ENCODE measurements at regions not wholly inside any gene's neighbourhood (a gene's known extent, or its start where the extent isn't known, plus 50 kb on each side); places are given as distances from the start of the nearest gene placed in this dataset.

GRCh38 chr7:1286946-1287645 lies 54.4 kb downstream of the UNCX start:
- no peak for DNase-seq

- no peak for DNase-seq
Observed at GRCh38 chr7:1287752-1288201, 55.1 kb downstream of the UNCX start.

DNA sequence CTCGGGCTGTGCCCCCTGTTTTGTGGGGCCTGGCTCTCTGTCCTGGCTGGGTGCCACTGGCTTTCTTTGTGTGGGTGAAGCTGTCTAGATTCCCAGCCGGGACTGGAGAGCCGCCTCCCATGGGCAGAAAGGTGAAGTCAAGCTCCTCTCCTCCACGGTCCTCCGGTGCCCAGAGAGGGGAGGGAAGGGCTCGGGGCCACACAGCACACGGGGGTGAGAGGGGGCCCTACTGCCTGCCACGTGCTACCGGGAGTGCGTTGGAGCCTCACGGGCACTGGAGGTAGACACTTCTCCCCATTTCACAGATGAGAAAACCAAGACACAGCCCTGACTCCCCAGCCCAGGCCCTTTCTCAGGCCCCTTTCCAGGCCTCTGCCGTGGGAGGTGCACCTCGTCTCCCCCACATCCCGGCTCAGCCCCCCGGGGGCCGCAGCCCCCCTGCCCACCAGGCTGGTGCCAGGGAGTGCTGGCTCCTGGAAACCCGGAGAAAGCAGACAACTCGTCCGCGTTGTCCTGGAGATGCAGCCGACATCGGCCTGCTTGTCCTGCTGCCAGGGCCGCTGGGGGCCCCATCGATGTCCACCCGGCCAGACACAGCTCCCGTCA lies 55.8 kb downstream of the UNCX start:
- no peak for DNase-seq

DNA sequence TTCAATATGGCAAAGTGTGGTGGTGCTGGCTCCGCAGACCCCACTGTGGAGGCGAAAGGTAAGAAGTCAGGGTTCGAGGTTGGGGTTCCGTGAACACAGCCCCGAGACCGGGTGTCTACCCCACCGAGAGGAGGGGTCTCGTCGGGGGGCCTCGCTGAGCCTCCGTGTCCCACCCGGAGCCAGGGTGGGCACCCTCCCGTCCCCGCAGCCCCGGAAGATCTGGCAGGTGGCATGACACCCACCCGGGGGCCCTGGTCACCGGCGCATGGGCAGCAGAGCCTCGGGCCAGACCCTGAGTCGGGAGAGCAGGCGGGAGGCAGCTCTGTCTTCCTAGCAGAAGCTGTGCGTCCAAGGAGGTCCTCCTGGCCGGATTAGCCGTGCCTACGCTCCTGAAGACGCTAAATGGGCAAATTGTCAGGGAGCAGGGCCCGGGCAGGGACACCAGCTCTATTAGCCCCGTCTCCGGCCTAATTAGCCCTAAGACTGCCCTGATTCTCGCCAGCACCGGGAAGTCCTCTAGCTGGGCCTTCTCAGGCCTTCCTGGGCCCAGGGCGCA lies 56.4 kb downstream of the UNCX start:
- no peak for DNase-seq

DNA sequence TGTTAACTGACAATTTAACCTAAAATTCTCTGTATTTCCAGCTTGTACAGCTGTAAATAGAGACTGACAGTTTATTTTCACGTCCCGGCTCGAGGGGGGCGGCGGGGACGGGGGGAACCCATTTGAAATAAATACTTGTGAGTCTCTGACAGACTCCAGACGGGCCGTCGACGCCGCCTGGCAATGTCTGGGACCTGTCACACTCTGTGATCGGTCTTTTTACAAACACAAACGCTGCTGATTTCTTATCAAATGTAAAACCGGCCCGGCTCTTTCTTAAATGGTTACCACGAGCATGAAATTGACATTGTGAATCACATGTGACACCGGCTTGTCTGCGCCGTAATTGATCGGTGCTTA lies 57.0 kb downstream of the UNCX start:
- DNase-seq: no peak

DNA sequence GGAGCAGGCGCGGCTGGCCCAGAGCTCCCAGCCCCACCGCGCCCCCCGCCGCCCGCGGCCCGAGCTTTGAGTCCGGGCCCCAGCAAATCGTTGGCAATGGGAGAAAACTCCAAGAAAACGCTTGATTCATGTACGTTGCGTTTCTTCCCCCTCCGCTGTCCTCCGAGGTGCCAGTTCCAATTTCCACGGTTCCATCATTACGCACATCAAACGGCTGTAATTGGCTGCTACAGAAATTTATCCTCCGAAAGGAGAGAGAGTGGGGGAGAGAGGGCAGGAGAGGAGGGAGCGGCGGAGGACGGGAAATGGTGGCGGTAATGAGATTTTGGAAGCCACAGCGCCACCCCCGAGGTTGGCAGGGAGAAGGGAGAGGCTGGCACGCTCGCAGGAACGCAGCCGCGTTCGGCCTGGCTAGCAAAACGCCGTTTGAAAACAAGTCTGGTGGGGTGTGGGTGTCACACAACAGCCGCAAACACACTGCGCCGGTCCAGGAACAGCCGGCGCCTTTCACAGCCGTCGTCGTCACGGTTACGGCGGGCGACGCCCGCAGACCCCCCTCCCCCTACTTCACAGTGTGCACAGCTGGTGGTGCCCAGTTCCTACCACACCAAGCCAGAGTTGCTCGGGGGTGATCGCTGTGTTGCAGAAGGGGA lies 57.5 kb downstream of the UNCX start:
- peak; percentile 29 for DNase-seq

DNA sequence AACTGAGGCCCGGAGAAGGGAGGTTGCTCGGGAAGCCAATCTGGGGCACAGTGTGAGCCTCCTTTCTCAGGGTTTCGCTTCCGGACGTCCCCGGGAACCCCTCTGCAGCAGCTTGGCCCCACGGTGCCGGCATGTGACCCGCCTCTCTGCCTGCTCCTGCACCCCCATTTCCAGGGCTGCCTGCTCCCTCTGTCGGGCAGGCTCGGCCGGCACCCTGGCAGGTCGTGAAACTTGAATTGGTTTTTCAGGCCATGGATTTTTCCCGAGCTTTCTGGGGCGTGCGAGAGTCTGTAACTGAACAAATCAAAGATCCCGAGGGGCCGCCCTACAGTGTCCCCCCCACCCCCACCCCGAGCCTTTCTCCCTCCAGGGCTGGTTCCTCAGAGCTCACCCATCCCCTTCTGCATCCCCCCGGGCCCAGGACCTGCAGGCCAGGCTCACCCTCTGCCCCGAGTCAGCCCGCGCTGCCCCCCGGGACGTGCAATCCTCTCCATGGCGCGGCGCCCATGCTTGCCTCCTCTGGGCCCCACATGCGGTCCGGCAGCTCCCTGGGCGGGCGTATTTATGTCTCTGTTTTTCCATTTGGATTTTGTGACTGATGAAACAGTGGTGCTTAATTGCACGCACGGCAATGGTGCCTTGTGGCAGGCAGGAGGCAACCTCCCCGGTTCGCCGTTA lies 58.1 kb downstream of the UNCX start:
- DNase-seq: no peak

DNA sequence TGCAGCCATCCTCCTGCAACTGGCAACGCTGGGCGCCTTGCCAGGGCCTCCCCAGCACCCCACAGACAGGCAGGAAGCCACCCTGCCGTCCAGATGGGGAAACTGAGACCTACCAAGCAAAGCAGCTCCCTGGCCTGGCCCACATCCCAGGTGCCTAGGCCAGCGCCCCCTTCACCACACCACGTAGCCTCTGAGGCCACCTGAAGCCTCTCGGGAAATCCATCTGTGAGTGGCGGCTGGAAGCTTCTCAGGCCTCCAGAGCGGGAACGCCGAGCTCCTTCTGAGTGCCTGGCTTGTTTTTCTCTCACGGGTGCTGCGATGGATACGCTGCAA lies 58.7 kb downstream of the UNCX start:
- DNase-seq: no peak

DNA sequence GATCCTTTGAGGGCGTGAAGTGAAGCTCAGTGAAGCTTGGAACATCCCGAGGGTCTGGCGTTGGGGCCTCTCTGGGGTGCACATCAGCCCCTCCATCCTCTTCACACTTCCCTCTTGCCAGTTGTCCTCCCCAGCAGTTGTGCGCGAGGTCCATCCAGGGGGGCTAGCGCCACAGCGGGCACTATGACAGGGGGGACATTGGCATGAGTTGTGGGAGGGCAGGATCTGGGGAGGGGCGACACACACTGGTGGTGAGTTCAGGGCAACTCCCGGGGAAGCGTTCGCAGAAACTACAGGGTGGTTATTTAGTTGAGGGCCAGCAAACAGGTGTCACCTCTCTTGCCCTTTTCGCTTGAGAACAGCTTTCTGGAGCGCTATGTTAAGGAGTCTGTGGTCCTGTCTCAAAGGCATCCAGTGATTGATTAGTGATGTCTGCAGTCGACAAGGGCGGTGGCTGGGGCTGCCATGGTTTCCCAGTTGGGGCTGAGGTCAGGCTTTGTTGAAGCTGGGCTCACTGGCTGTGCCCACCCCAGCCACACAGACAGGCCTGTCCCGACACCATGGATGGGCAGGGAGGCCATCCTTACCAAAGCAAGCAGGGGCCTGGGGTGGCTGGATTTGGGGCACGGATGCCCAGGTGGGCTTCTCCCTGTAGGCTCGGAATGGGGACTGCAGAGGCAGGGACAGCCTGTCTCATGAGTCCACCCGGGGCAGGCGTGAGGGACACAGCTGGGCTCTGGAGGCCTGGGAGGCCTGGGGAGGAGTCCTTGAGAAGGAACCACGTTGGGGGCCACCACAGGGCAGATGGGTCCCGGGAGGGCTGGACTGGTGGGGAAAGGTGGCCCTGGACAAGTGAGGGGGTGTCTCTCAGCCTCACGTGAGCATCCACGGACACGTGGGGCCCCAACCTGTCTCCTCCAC lies 59.4 kb downstream of the UNCX start:
- no peak for DNase-seq

- DNase-seq: no peak
Observed at GRCh38 chr7:1292972-1293830, 60.5 kb downstream of the UNCX start.

GRCh38 chr7:1293950-1294411 lies 61.3 kb downstream of the UNCX start:
- no peak for DNase-seq

DNA sequence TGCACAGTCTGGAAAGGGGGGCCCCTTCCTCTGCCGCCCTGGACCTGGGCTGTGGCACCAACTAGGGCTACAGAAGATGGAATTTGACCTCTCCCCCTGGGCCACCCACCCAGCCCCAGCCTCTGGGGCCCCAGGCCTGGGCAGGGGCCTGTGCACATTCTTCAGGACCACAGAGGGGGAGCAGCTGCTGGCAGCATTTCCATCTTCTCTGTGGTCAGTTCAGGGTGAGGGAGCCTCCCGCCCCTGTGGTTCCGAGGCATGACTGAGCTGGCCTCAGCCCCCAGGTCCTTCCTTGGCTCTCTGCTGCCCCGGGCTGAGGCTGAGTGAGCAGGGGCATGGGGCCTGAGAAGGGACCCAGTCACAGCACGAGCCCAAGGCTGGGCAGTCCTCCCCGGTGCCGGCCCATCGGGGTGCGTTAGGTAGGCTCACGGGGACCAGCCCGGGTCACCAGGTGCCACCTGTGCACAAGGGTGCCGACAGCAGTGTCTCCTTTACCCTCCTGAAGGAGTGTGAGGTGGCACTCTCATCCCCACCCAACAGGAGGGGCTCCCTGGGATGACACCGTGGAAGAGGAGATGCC lies 63.2 kb downstream of the UNCX start:
- DNase-seq: no peak

- DNase-seq: no peak
Observed at GRCh38 chr7:1296356-1296981, 63.8 kb downstream of the UNCX start.

- no peak for DNase-seq
Observed at GRCh38 chr7:1297017-1297960, 64.6 kb downstream of the UNCX start.

- DNase-seq: no peak
Observed at GRCh38 chr7:1298051-1298930, 65.6 kb downstream of the UNCX start.

- no peak for DNase-seq
Observed at GRCh38 chr7:1298931-1299885, 66.5 kb downstream of the UNCX start.

- no peak for DNase-seq
Observed at GRCh38 chr7:1300206-1300605, 67.5 kb downstream of the UNCX start.

Measured in NCI-H526 treated with DMSO at 0.1 percent for 48 hours (cell line).